Muscle of leg (tissue), 3 donors: ENCODE measurements at regions not wholly inside any gene's neighbourhood (a gene's known extent, or its start where the extent isn't known, plus 50 kb on each side); places are given as distances from the start of the nearest gene placed in this dataset.
A peak's percentile ranks its signal among the peaks of the same experiment; 100 is the strongest.

ENCODE experiments used
- DNase-seq: peaks from one replicate; pipeline ENCODE4 v3.0.0; 2013
- H3K27ac ChIP-seq: one replicate; pipeline ENCODE4 v1.5.1; 2013; ENCODE audit warnings: mild to moderate bottlenecking, low read length, control low read depth
- H3K27me3 ChIP-seq: one replicate; pipeline ENCODE4 v1.6.1; 2013; ENCODE audit warnings: low read length; ENCODE audit not compliant: control insufficient read depth, insufficient read depth
- H3K36me3 ChIP-seq: one replicate; pipeline ENCODE4 v1.6.1; 2013; ENCODE audit warnings: low read length; ENCODE audit not compliant: control insufficient read depth, insufficient read depth
- H3K4me1 ChIP-seq: one replicate; pipeline ENCODE4 v1.6.1; 2013; ENCODE audit warnings: low read length; ENCODE audit not compliant: control insufficient read depth, insufficient read depth
- H3K4me3 ChIP-seq: one replicate; pipeline ENCODE4 v1.5.1; 2013; ENCODE audit warnings: low read length, control low read depth
- H3K9me3 ChIP-seq: replicated peaks from 2 replicates; pipeline ENCODE4 v1.6.1; 2013; ENCODE audit warnings: low read depth, low read length; ENCODE audit not compliant: control insufficient read depth
- WGBS: methylation state at CpG from one replicate; pipeline ENCODE4 v1.1.5; 2013; ENCODE audit warnings: missing lambda C conversion rate; ENCODE audit not compliant: insufficient coverage; 5-methylcytosine and 5-hydroxymethylcytosine counted together

DNA sequence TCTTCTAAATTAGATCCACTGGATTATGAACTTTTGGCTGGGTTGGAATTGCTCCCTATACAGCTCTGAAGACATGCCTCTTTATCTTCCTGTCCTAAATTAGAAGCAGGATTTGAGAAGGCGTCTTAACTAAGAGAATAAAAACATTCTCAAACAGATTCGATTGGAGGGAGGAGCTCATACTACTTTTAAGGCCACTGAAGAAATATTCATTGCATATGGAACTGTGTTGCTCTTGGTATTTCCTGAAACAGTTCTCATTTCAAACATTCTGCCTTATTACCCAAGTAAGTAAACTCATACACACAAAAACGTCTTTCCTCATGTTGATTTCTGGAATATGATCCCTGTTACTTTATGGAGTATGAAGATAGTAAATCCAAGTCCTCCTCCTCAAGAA, 519.7 kb upstream of the CDH4 start:
- no peaks in the 10 kb centered on the region for H3K9me3 ChIP-seq
- no peaks in the 10 kb centered on the region for H3K27me3 ChIP-seq
- H3K36me3 ChIP-seq: no peaks in the 10 kb centered on the region
- no peak overlapping the region for H3K4me3 ChIP-seq
- no peaks in the 10 kb centered on the region for H3K4me1 ChIP-seq
- no peak overlapping the region for H3K27ac ChIP-seq
- DNase-seq: no peak
- WGBS: no CpG with 5 or more reads among the region's 3 CpGs

DNA sequence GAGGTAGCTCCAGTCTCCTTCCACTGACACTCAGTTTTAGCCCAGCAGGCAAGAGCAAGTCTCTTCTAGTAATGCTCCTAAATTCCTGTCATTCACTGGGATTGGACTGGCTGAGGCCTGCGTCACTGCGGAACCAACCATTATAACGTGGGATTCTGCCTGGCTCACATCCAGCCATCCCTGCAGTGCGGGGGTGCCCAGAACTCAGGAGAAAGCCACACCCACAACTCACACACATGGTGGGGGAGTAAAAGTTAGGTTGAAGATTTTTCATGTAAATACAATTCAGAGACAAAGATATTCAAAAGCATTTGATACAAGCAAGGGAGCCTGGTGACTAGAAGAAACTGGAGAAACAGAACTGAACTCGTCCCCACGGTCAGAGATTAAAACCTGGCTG, 504.0 kb upstream of the CDH4 start:
- Histone ChIP-seq H3K4me3 (no peak overlapping the region), H3K9me3 (no peaks in the 10 kb centered on the region), H3K36me3 (no peaks in the 10 kb centered on the region), H3K27ac (no peak overlapping the region), H3K4me1 (peaks cover 12% of the 10 kb centered on the region), H3K27me3 (no peaks in the 10 kb centered on the region)
- no peak for DNase-seq
- 71% methylated on average over 2 of the region's 6 CpGs for WGBS

DNA sequence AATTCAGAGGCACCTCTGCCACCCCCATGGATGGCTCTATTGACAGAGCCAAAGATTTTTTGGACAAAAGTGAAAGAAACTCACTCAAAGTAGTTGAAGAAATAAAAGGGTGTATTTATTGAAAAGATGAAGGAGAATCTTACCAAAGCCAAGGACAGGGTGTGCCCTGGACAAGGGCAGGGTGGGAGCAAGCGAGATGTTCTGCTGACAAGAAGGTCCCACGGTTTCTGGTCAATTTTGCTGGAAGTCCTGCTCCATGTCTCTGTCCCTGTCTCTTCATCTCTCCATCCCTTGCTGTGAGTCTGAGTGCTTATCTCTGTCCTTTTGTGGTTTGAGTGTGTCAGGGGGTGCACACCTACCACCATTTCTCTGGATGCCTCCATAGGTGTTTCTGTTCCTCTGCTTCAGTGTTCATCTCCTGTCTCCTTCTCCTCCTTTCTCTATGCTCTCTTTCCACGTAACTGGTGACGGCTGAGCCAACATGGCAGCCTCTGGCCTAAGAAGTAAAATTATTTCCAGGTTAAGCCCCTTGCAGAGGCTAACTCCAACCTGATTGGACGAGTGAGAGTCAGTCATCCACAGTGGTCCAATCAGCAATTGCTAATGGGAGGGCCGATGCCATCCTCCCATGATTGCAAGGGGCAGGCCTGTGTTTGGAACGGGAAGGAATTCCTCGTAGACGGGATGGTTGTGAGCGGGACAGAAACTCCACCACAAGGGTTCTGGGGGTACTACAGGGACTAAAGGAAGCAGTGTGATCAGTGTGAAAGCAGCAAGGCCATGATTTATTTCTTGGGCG, 502.1 kb upstream of the CDH4 start:
- Histone ChIP-seq H3K4me1 (peaks cover 19% of the 10 kb centered on the region), H3K27ac (no peak overlapping the region), H3K4me3 (no peak overlapping the region), H3K27me3 (no peaks in the 10 kb centered on the region), H3K9me3 (no peaks in the 10 kb centered on the region), H3K36me3 (no peaks in the 10 kb centered on the region)
- DNase-seq: no peak
- WGBS: 93% methylated on average over 6 of the region's 11 CpGs

DNA sequence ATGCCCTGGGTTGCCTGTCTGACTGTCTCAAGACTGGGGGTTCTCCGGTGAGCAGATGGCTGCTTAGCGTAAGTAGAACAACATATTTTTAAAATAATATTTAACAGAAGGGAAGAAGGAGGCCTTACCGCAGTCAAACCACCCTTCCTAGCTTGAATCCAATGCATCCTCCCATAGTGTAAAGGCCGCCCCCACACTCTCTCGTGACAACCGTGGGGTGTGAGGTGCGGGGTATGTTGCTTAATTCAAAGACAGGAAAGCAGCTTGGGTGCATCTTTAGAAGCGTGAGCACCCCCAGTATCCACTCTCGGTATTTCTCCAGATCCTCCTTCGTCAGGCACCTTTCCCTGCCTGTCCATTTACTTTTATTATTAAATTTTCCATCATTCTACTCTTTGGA, 501.2 kb upstream of the CDH4 start:
- Histone ChIP-seq H3K27me3 (no peaks in the 10 kb centered on the region), H3K4me1 (peaks cover 19% of the 10 kb centered on the region), H3K9me3 (no peaks in the 10 kb centered on the region), H3K36me3 (no peaks in the 10 kb centered on the region), H3K4me3 (no peak overlapping the region), H3K27ac (no peak overlapping the region)
- DNase-seq: no peak
- 80% methylated on average over 3 of the region's 10 CpGs for WGBS

DNA sequence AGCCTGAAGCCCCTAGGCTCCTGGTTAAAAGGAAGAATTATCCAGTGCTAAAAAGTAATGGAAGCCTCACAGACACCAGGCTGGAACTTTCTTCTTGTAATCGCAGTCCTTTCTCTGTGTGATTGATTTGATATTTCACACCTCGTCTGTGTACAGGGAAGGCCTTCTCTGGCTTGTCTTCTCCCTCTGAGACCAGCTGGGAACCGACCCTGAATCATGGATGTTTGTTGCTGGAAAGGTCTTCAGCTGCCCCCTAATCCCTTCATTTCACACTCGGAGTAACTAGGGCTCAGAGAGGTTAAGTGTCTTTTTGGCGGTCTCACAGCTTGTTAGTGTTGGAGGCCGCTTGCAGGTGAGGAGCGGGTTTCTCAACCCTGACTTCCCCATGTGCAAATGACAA, 500.2 kb upstream of the CDH4 start:
- no peak overlapping the region for H3K27ac ChIP-seq
- 100% methylated on average over 2 of the region's 7 CpGs for WGBS
- no peaks in the 10 kb centered on the region for H3K9me3 ChIP-seq
- no peaks in the 10 kb centered on the region for H3K27me3 ChIP-seq
- DNase-seq: no peak
- peaks cover 16% of the 10 kb centered on the region for H3K4me1 ChIP-seq
- no peak overlapping the region for H3K4me3 ChIP-seq
- H3K36me3 ChIP-seq: no peaks in the 10 kb centered on the region

DNA sequence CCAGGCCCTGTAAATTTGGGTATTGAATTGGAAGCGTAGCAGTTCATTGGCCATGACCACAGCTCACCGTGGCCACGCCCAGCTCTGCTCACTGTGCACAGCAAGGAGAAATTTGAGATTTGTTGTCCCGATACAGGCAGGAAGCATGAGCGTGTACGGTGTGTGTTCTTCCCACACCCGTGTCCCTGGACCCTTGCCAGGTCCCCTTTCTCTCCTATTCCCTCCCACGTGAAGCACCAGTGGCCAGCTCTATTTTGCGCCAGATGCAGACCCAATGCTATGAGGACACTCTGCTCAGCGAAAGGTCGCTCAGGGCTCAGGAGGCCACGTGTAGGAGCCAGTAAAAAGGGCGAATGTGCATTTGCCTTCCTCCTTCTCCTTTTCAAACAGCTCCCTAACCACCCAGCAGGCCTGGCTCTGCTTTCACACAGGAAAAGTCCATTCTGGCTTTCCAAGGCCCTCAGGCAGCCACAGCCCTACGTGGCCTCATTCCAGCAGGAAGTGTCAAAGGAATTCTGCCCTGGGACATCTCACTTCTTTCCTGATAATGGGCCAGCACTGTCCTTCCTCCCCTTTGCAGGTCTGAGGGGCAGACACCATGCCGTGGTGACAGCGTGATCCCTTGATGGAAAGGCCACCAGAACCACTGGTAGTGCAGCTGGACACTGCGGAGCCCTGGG, 499.2 kb upstream of the CDH4 start:
- peak overlapping the region; percentile 3 for H3K27ac ChIP-seq
- no peaks in the 10 kb centered on the region for H3K9me3 ChIP-seq
- no peaks in the 10 kb centered on the region for H3K36me3 ChIP-seq
- WGBS: 32% methylated on average over 17 of the region's 17 CpGs
- H3K4me1 ChIP-seq: peaks cover 16% of the 10 kb centered on the region
- H3K4me3 ChIP-seq: no peak overlapping the region
- H3K27me3 ChIP-seq: no peaks in the 10 kb centered on the region
- peak; percentile 76 for DNase-seq

DNA sequence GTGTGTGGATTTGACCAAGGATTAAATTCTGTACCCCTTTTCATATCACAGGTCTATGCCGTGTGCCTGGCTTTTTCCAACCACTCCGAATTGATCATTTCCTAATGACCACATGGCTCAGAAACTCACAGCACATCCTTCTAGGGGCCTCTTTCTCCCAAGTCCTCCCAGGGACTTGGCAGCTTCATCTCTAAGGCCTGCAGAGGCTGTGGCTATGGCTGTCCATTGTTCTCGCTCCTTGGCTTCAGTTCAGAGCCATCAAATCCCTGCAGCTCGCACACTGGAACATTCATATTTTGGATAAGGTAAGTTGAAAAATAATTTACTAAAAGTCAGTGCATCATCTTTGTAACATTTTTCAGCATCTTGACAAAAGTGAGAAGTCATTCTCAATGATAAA, 497.2 kb upstream of the CDH4 start:
- no peaks in the 10 kb centered on the region for H3K9me3 ChIP-seq
- no peak overlapping the region for H3K4me3 ChIP-seq
- no peaks in the 10 kb centered on the region for H3K36me3 ChIP-seq
- peak; percentile 89 for DNase-seq
- H3K27me3 ChIP-seq: no peaks in the 10 kb centered on the region
- no peak overlapping the region for H3K27ac ChIP-seq
- peaks cover 16% of the 10 kb centered on the region for H3K4me1 ChIP-seq
- 25% methylated on average over 1 of the region's 4 CpGs for WGBS

DNA sequence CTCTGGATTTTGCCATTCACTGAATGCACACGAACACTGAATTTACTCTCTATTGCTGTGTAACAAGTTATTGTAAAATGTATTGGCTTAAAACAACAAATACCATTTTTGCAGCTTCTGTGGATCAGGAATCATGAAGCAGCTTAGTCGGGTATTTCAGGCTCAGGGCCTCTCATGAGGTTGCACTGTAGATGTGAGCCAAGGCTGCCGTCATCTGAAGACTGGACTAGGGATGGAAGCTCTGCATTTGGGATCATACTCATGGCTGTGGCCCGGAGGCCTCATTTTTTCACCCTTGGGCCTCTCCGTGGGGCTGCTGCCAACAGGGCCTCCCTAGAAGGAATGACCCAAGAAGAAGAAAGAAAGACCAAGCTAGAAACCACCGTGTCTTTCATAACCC, 492.4 kb upstream of the CDH4 start:
- Histone ChIP-seq H3K9me3 (no peaks in the 10 kb centered on the region), H3K27me3 (no peaks in the 10 kb centered on the region), H3K36me3 (no peaks in the 10 kb centered on the region), H3K4me1 (peaks cover 6% of the 10 kb centered on the region), H3K27ac (peak overlapping the region; percentile 53), H3K4me3 (no peak overlapping the region)
- 51% methylated on average over 4 of the region's 6 CpGs for WGBS
- DNase-seq: peak; percentile 79

DNA sequence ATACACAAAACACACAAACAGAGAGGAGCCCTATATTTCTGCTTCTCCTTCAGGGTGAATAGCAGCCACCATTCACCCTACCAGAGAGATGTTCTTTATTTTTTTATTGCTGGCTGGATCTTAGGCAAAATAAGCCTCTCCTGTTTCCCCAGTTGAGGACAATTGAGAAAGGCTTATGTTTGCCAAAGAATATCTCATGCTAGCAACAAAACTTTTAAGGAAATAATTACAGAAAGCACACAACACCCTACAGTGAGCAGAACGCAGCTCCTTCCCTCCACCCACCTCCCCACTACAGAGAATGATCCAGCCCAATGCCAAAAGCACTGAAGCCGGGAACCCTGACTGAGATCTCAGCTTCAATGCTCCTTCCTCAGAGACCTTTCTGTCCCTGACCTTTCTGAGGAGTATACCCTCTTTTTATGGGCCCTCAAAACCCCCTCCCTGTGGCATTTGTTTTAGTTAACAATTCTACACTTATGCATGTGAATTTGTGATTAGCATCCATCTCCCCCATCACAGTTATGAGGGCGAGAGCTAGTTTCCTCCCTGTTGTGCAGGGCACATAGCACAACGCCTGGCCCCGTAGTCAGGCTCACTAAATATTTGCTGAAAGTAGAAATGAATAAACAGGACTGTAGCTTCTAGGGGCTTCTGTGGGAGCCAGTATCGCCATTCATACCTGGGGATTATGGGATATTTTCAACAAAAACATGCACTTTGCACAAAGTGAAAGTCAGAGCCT, 491.6 kb upstream of the CDH4 start:
- Histone ChIP-seq H3K36me3 (no peaks in the 10 kb centered on the region), H3K27ac (peak overlapping the region; percentile 53), H3K9me3 (no peaks in the 10 kb centered on the region), H3K4me1 (peaks cover 4% of the 10 kb centered on the region), H3K4me3 (no peak overlapping the region), H3K27me3 (no peaks in the 10 kb centered on the region)
- peak; percentile 82 for DNase-seq
- 50% methylated on average over 1 of the region's 6 CpGs for WGBS

DNA sequence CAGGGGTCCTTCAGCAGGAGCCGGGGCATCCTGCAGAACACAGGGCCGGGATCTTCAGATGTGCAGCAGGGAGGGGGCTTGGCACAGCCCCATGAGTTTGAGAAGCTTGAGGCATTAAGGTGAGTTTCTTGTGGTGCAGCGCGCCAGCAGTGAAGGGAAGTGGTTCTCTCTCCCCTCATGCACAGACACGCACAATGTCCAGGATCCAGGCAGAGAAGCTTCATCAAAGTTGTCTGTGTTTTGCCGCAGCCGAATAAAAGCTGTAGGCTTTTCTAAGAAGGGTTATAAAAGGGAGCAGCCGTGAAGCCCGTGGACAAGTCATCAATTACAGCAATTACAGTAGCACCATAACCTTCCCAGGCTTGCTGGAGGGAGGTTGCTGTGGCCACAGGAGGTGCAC, 491.0 kb upstream of the CDH4 start:
- Histone ChIP-seq H3K9me3 (no peaks in the 10 kb centered on the region), H3K4me1 (peaks cover 4% of the 10 kb centered on the region), H3K27ac (no peak overlapping the region), H3K4me3 (no peak overlapping the region), H3K27me3 (no peaks in the 10 kb centered on the region), H3K36me3 (no peaks in the 10 kb centered on the region)
- DNase-seq: no peak
- 79% methylated on average over 4 of the region's 9 CpGs for WGBS
